ENCODE measurements at regions not wholly inside any gene's neighbourhood (a gene's known extent, or its start where the extent isn't known, plus 50 kb on each side); places are given as distances from the start of the nearest gene placed in this dataset.
"Not testable (repeated sequence)": the region's sequence is repeated elsewhere in the genome, so short reads cannot be mapped to it uniquely, and the experiment has no call there.

- no peak overlapping the region for H3K4me3 ChIP-seq (replicated peaks; ENCODE audit: low read depth, low read length)
- TF ChIP-seq CTCF (IDR thresholded peaks at IDR 0.05; ENCODE audit: low read depth, low read length, missing control alignments), result no peak
- DNase-seq (ENCODE audit: extremely low read depth, low read depth), result no peak
These were observed 1190.1 kb upstream of the FAM98A start for GRCh38 chr2:34789169-34789568.

- H3K4me3 ChIP-seq (replicated peaks; ENCODE audit: low read depth, low read length), result no peak overlapping the region
- no peak for DNase-seq (ENCODE audit: extremely low read depth, low read depth)
- TF ChIP-seq CTCF (IDR thresholded peaks at IDR 0.05; ENCODE audit: low read depth, low read length, missing control alignments), result no peak
These were observed 1188.2 kb upstream of the FAM98A start for GRCh38 chr2:34787341-34787740.

GRCh38 chr2:34785206-34785785, 1186.2 kb upstream of the FAM98A start:
- DNase-seq (ENCODE audit: extremely low read depth, low read depth), result no peak
- H3K4me3 ChIP-seq (replicated peaks; ENCODE audit: low read depth, low read length), result no peak overlapping the region
- TF ChIP-seq CTCF (IDR thresholded peaks at IDR 0.05; ENCODE audit: low read depth, low read length, missing control alignments), result no peak

GRCh38 chr2:34784701-34785100, 1185.6 kb upstream of the FAM98A start:
- no peak overlapping the region for H3K4me3 ChIP-seq (replicated peaks; ENCODE audit: low read depth, low read length)
- TF ChIP-seq CTCF (IDR thresholded peaks at IDR 0.05; ENCODE audit: low read depth, low read length, missing control alignments), result no peak
- DNase-seq (ENCODE audit: extremely low read depth, low read depth), result no peak

GRCh38 chr2:34750742-34751141, 1151.6 kb upstream of the FAM98A start:
- DNase-seq (ENCODE audit: extremely low read depth, low read depth); H3K4me3 ChIP-seq (replicated peaks; ENCODE audit: low read depth, low read length): not testable (repeated sequence)

GRCh38 chr2:34747643-34748042, 1148.5 kb upstream of the FAM98A start:
- H3K4me3 ChIP-seq (replicated peaks; ENCODE audit: low read depth, low read length), result no peak overlapping the region
- DNase-seq (ENCODE audit: extremely low read depth, low read depth), result no peak
- no peak for TF ChIP-seq CTCF (IDR thresholded peaks at IDR 0.05; ENCODE audit: low read depth, low read length, missing control alignments)

- no peak for TF ChIP-seq CTCF (IDR thresholded peaks at IDR 0.05; ENCODE audit: low read depth, low read length, missing control alignments)
- no peak overlapping the region for H3K4me3 ChIP-seq (replicated peaks; ENCODE audit: low read depth, low read length)
- DNase-seq (ENCODE audit: extremely low read depth, low read depth), result no peak
These were observed 1139.6 kb upstream of the FAM98A start for GRCh38 chr2:34738691-34739090.

Data from HFF-Myc (cell line).